ENCODE measurements at regions not wholly inside any gene's neighbourhood (a gene's known extent, or its start where the extent isn't known, plus 50 kb on each side); places are given as distances from the start of the nearest gene placed in this dataset.

GRCh38 chrX:142576615-142577014, 371.5 kb upstream of the MAGEC2 start:
- TF ChIP-seq CTCF (IDR thresholded peaks at IDR 0.05; ENCODE audit: unreplicated experiment in 3 of 3) = no peak
- Mint-ChIP-seq H3K27me3 (ENCODE audit: low read depth) (no peaks in the 10 kb centered on the region), H3K36me3 (ENCODE audit: low read depth) (peaks cover 4% of the 10 kb centered on the region), H3K4me1 (no peaks in the 10 kb centered on the region), H3K9me3 (peaks cover 37% of the 10 kb centered on the region), H3K27ac (no peak overlapping the region), H3K4me3 (no peak overlapping the region)

GRCh38 chrX:142549923-142550322, 344.8 kb upstream of the MAGEC2 start:
- Mint-ChIP-seq H3K9me3 (peaks cover 9% of the 10 kb centered on the region), H3K27ac (no peak overlapping the region), H3K4me1 (no peaks in the 10 kb centered on the region), H3K27me3 (ENCODE audit: low read depth) (no peaks in the 10 kb centered on the region), H3K4me3 (no peak overlapping the region), H3K36me3 (ENCODE audit: low read depth) (no peaks in the 10 kb centered on the region)
- no peak for TF ChIP-seq CTCF (IDR thresholded peaks at IDR 0.05; ENCODE audit: unreplicated experiment in 3 of 3)

- no peaks in the 10 kb centered on the region for H3K27me3 Mint-ChIP-seq (ENCODE audit: low read depth)
- no peak overlapping the region for H3K4me3 Mint-ChIP-seq
- no peaks in the 10 kb centered on the region for H3K36me3 Mint-ChIP-seq (ENCODE audit: low read depth)
- H3K27ac Mint-ChIP-seq = no peak overlapping the region
- TF ChIP-seq CTCF (IDR thresholded peaks at IDR 0.05; ENCODE audit: unreplicated experiment in 3 of 3) = no peak
- H3K4me1 Mint-ChIP-seq = no peaks in the 10 kb centered on the region
- no peaks in the 10 kb centered on the region for H3K9me3 Mint-ChIP-seq
Measured at GRCh38 chrX:142505839-142506238, 300.7 kb upstream of the MAGEC2 start.

GRCh38 chrX:142503967-142504643, 299.0 kb upstream of the MAGEC2 start:
- H3K4me3 Mint-ChIP-seq = no peak overlapping the region

GRCh38 chrX:142502441-142502840, 297.4 kb upstream of the MAGEC2 start:
- TF ChIP-seq CTCF (IDR thresholded peaks at IDR 0.05; ENCODE audit: unreplicated experiment in 3 of 3) = no peak
- H3K9me3 Mint-ChIP-seq = peaks cover 8% of the 10 kb centered on the region
- H3K27me3 Mint-ChIP-seq (ENCODE audit: low read depth) = no peaks in the 10 kb centered on the region
- no peak overlapping the region for H3K27ac Mint-ChIP-seq
- H3K4me3 Mint-ChIP-seq = no peak overlapping the region
- no peaks in the 10 kb centered on the region for H3K4me1 Mint-ChIP-seq
- H3K36me3 Mint-ChIP-seq (ENCODE audit: low read depth) = no peaks in the 10 kb centered on the region

More at GRCh38 chrX:142503967-142504643, 299.0 kb upstream of the MAGEC2 start:
- Mint-ChIP-seq H3K4me1 (no peaks in the 10 kb centered on the region), H3K27me3 (ENCODE audit: low read depth) (no peaks in the 10 kb centered on the region), H3K36me3 (ENCODE audit: low read depth) (no peaks in the 10 kb centered on the region), H3K9me3 (peaks cover 4% of the 10 kb centered on the region), H3K27ac (no peak overlapping the region)
- TF ChIP-seq CTCF (IDR thresholded peaks at IDR 0.05; ENCODE audit: unreplicated experiment in 3 of 3) = no peak

- no peak for TF ChIP-seq CTCF (IDR thresholded peaks at IDR 0.05; ENCODE audit: unreplicated experiment in 3 of 3)
- H3K4me1 Mint-ChIP-seq = no peaks in the 10 kb centered on the region
- no peak overlapping the region for H3K27ac Mint-ChIP-seq
- no peaks in the 10 kb centered on the region for H3K36me3 Mint-ChIP-seq (ENCODE audit: low read depth)
- no peaks in the 10 kb centered on the region for H3K27me3 Mint-ChIP-seq (ENCODE audit: low read depth)
- peaks cover 8% of the 10 kb centered on the region for H3K9me3 Mint-ChIP-seq
- no peak overlapping the region for H3K4me3 Mint-ChIP-seq
Measured at GRCh38 chrX:142499992-142500391, 294.9 kb upstream of the MAGEC2 start.

All from nephron (organoid).